Psoas muscle (tissue), 7 donors: ENCODE measurements at regions not wholly inside any gene's neighbourhood (a gene's known extent, or its start where the extent isn't known, plus 50 kb on each side); places are given as distances from the start of the nearest gene placed in this dataset.

ENCODE experiments used
- ATAC-seq, 4 donors: fragments of 200-7000 bp; cut with Tn5 transposase; one replicate each; pipeline ENCODE4 v1.9.1; 2020; ENCODE audit warnings: moderate library complexity in 3 of 4, mild to moderate bottlenecking in 2 of 4
- DNase-seq, 2 donors: peaks; one replicate each; pipeline ENCODE4 v3.0.0-alpha.2; 2020
- H3K27ac ChIP-seq: fragments of 200-600 bp; one replicate; pipeline ENCODE4 v1.8.0; 2022
- H3K27me3 ChIP-seq, 3 donors: fragments of 200-600 bp in 1 of 3; one replicate each; pipeline versions ENCODE4 v1.6.1 to v1.8.0; 2013 to 2022; ENCODE audit warnings: low read length in 2 of 3, mild to moderate bottlenecking in 2 of 3, moderate library complexity in 1 of 3; ENCODE audit not compliant: insufficient read depth in 3 of 3
- H3K36me3 ChIP-seq, 2 donors: fragments of 200-600 bp in 1 of 2; one replicate each; pipeline versions ENCODE4 v1.6.1 to v1.8.0; 2013 to 2022; ENCODE audit warnings: low read depth in 1 of 2, mild to moderate bottlenecking in 1 of 2, moderate library complexity in 1 of 2; ENCODE audit not compliant: insufficient read depth in 1 of 2
- H3K4me1 ChIP-seq: fragments of 200-600 bp; one replicate; pipeline ENCODE4 v1.8.0; 2022
- H3K4me3 ChIP-seq: fragments of 200-600 bp; one replicate; pipeline ENCODE4 v1.8.0; 2022; ENCODE audit warnings: mild to moderate bottlenecking
- H3K9me3 ChIP-seq: fragments of 200-600 bp; one replicate; pipeline ENCODE4 v1.8.0; 2022
- CTCF ChIP-seq: fragments of 200-600 bp; IDR thresholded peaks from one replicate; pipeline ENCODE4 v1.8.0; 2022; ENCODE audit warnings: antibody characterized with exemption
- WGBS, 3 donors: extraction: QIAGEN DNeasy Blood & Tissue Kit; methylation state at CpG; one replicate each; pipeline versions ENCODE4 v1.1.6 to v1.1.7; 2013; 5-methylcytosine and 5-hydroxymethylcytosine counted together
- intact Hi-C, 2 donors: fragments of 100-400 bp; cut with DNase I; formaldehyde crosslinking; loops; one replicate each; pipeline versions ENCODE4 v1.11.0 to v1.14.2; 2022
- donor health status: healthy with polysubstance abuse.
- donor health status: DM: no; HTN: no; CAD: no; lungs with moderate emphysema.
- donor health status: Bipolar disorder and iron deficiency.
- donor health status: healthy.
- donor health status: DM: yes; HTN: yes; CAD: no.
- donor health status: DM: no; HTN: no; CAD: no.
- donor health status: DM: yes; HTN: yes; CAD: no.

- WGBS, 3 donors, result 75 to 90% (median 81%) methylated on average over 1 of the region's 1 CpG
- intact Hi-C loops, result no loop called here
- no peak for DNase-seq
These were observed 377.8 kb downstream of the UTRN start for GRCh38 chr6:144662812-144663365.

GRCh38 chr6:144664281-144664680, 379.1 kb downstream of the UTRN start:
- no peak for DNase-seq
- Histone ChIP-seq H3K4me3 (no peak overlapping the region), H3K9me3 (no peaks in the 10 kb centered on the region), H3K36me3 (no peaks in the 10 kb centered on the region), H3K27me3 (no peaks in the 10 kb centered on the region), H3K27ac (no peak overlapping the region), H3K4me1 (no peaks in the 10 kb centered on the region)
- no peak for TF ChIP-seq CTCF
- no peak for ATAC-seq
- 87 to 93% (median 88%) methylated on average over 4 of the region's 4 CpGs for WGBS, 3 donors
- intact Hi-C loops, result no loop called here

More at GRCh38 chr6:144662812-144663365, 377.8 kb downstream of the UTRN start:
- ATAC-seq, result no peak
- Histone ChIP-seq H3K36me3 (no peaks in the 10 kb centered on the region), H3K4me1 (no peaks in the 10 kb centered on the region), H3K27ac (no peak overlapping the region), H3K27me3 (no peaks in the 10 kb centered on the region), H3K4me3 (no peak overlapping the region), H3K9me3 (no peaks in the 10 kb centered on the region)
- TF ChIP-seq CTCF, result no peak

GRCh38 chr6:144664947-144665346, 379.8 kb downstream of the UTRN start:
- H3K4me1 ChIP-seq, result no peaks in the 10 kb centered on the region
- no peak overlapping the region for H3K27ac ChIP-seq
- ATAC-seq, result no peak
- no peaks in the 10 kb centered on the region for H3K36me3 ChIP-seq
- no peak for DNase-seq
- H3K27me3 ChIP-seq, result no peaks in the 10 kb centered on the region
- intact Hi-C loops, result no loop called here
- TF ChIP-seq CTCF, result no peak
- 94 to 100% (median 95%) methylated on average over 1 of the region's 1 CpG for WGBS, 3 donors
- H3K4me3 ChIP-seq, result no peak overlapping the region
- no peaks in the 10 kb centered on the region for H3K9me3 ChIP-seq

GRCh38 chr6:144665932-144666450, 380.9 kb downstream of the UTRN start:
- Histone ChIP-seq H3K4me1 (no peaks in the 10 kb centered on the region), H3K36me3 (no peaks in the 10 kb centered on the region), H3K4me3 (no peak overlapping the region), H3K27ac (no peak overlapping the region), H3K27me3 (no peaks in the 10 kb centered on the region), H3K9me3 (peaks cover 9% of the 10 kb centered on the region)
- intact Hi-C loops, result no loop called here
- no peak for TF ChIP-seq CTCF
- no peak for DNase-seq
- ATAC-seq, result no peak
- 74 to 77% (median 74%) methylated on average over 2 of the region's 2 CpGs for WGBS, 3 donors

- no peaks in the 10 kb centered on the region for H3K27me3 ChIP-seq
- no peaks in the 10 kb centered on the region for H3K36me3 ChIP-seq
- TF ChIP-seq CTCF, result no peak
- no peak overlapping the region for H3K4me3 ChIP-seq
- 85 to 96% (median 93%) methylated on average over 6 of the region's 6 CpGs for whole genome bisulfite sequencing, 3 donors
- intact Hi-C loops, result no loop called here
- H3K4me1 ChIP-seq, result no peaks in the 10 kb centered on the region
- ATAC-seq (no peak), DNase-seq (no peak)
- peaks cover 17% of the 10 kb centered on the region for H3K9me3 ChIP-seq
- H3K27ac ChIP-seq, result no peak overlapping the region
These were observed 381.6 kb downstream of the UTRN start for GRCh38 chr6:144666781-144667180.
